ENCODE measurements at regions not wholly inside any gene's neighbourhood (a gene's known extent, or its start where the extent isn't known, plus 50 kb on each side); places are given as distances from the start of the nearest gene placed in this dataset.

- no peak for DNase-seq
Measured at GRCh38 chr13:74210693-74211393, 76.6 kb upstream of the KLF12 start.

GRCh38 chr13:74206855-74207254, 72.7 kb upstream of the KLF12 start:
- no peak for DNase-seq

- no peak for DNase-seq
Measured at GRCh38 chr13:74206061-74206561, 71.9 kb upstream of the KLF12 start.

GRCh38 chr13:74205313-74205690, 71.1 kb upstream of the KLF12 start:
- no peak for DNase-seq

GRCh38 chr13:74204602-74205312, 70.6 kb upstream of the KLF12 start:
- no peak for DNase-seq

- DNase-seq: no peak
Measured at GRCh38 chr13:74203576-74203975, 69.4 kb upstream of the KLF12 start.

GRCh38 chr13:74202129-74202813, 68.1 kb upstream of the KLF12 start:
- DNase-seq: no peak

- DNase-seq: no peak
Measured at GRCh38 chr13:74201530-74201929, 67.3 kb upstream of the KLF12 start.

GRCh38 chr13:74200081-74200480, 65.9 kb upstream of the KLF12 start:
- DNase-seq: no peak

- no peak for DNase-seq
Measured at GRCh38 chr13:74197677-74198429, 63.6 kb upstream of the KLF12 start.

GRCh38 chr13:74194846-74195245, 60.6 kb upstream of the KLF12 start:
- no peak for DNase-seq

GRCh38 chr13:74193391-74193790, 59.2 kb upstream of the KLF12 start:
- no peak for DNase-seq

GRCh38 chr13:74191410-74191809, 57.2 kb upstream of the KLF12 start:
- no peak for DNase-seq

- DNase-seq: peak; percentile 8
Measured at GRCh38 chr13:74190999-74191398, 56.8 kb upstream of the KLF12 start.

- DNase-seq: no peak
Measured at GRCh38 chr13:74187564-74187963, 53.4 kb upstream of the KLF12 start.

GRCh38 chr13:74184283-74184682, 50.1 kb upstream of the KLF12 start:
- no peak for DNase-seq

Measured in activated naive CD4-positive, alpha-beta T cell treated with Interleukin-2 at 50 U/mL for 16 hours (primary cell).